ENCODE measurements at regions not wholly inside any gene's neighbourhood (a gene's known extent, or its start where the extent isn't known, plus 50 kb on each side); places are given as distances from the start of the nearest gene placed in this dataset.

DNA sequence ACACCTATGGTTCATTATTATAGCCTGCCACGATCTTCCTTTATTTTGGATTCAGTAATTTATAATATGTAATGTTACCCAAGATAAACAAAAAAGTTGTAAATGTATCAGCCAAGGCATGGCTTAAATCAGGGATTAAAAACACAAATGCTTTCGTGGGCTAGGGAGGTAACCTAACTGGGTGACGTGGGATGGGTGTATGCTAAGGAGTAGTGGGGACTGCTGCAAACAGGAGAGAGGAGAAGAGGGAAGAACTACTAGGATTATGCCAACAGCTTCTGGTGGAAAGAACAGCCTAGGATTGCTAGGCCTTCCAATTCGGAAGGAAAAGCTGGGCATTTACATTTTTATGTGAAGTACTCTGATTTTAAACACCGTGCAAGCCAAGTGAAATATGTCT, 244.8 kb upstream of the POU3F2 start:
- H3K36me3 ChIP-seq, result no peaks in the 10 kb centered on the region
- H3K9me3 ChIP-seq, result no peaks in the 10 kb centered on the region
- H3K27me3 ChIP-seq, result no peaks in the 10 kb centered on the region
- TF ChIP-seq, protein P1, sequence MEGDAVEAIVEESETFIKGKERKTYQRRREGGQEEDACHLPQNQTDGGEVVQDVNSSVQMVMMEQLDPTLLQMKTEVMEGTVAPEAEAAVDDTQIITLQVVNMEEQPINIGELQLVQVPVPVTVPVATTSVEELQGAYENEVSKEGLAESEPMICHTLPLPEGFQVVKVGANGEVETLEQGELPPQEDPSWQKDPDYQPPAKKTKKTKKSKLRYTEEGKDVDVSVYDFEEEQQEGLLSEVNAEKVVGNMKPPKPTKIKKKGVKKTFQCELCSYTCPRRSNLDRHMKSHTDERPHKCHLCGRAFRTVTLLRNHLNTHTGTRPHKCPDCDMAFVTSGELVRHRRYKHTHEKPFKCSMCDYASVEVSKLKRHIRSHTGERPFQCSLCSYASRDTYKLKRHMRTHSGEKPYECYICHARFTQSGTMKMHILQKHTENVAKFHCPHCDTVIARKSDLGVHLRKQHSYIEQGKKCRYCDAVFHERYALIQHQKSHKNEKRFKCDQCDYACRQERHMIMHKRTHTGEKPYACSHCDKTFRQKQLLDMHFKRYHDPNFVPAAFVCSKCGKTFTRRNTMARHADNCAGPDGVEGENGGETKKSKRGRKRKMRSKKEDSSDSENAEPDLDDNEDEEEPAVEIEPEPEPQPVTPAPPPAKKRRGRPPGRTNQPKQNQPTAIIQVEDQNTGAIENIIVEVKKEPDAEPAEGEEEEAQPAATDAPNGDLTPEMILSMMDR (IDR thresholded peaks at IDR 0.05), result no peak
- no peak overlapping the region for H3K4me3 ChIP-seq
- H3K27ac ChIP-seq, result no peak overlapping the region
- DNase-seq (ENCODE audit: low spot score in 2 of 2), result no peak
- no peaks in the 10 kb centered on the region for H3K4me1 ChIP-seq
- intact Hi-C loops (cut with DNase I), result no loop called here

DNA sequence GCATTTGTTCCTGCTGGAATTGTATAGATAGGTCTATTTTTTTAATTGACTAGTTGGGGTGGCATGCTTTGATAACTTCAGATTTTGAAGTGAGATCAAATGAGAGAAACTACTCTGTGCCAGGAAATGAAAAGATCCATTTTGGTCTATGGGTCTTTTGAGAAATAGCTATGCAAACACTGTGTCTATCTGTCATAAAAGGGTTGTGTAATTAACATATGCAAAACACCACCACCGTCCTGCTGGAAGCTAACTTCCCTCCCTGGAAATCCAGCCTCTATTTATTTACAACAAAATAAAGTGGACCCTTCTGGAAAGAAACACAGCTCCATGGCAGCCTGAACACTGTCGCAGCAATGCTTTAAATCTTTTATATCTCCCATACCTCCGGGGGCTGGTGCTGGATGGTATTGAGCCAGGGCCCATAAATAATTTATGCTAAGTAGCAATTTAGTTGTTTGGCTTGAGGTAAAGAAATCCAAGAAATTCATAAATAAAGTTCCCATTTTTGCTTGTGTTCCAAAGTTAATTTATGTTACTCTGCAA, 244.2 kb upstream of the POU3F2 start:
- Histone ChIP-seq H3K36me3 (no peaks in the 10 kb centered on the region), H3K4me1 (no peaks in the 10 kb centered on the region), H3K27ac (no peak overlapping the region), H3K27me3 (no peaks in the 10 kb centered on the region), H3K9me3 (no peaks in the 10 kb centered on the region), H3K4me3 (no peak overlapping the region)
- intact Hi-C loops (cut with DNase I), result no loop called here
- DNase-seq (ENCODE audit: low spot score in 2 of 2), result no peak
- TF ChIP-seq, protein P1 (IDR thresholded peaks at IDR 0.05), result no peak

DNA sequence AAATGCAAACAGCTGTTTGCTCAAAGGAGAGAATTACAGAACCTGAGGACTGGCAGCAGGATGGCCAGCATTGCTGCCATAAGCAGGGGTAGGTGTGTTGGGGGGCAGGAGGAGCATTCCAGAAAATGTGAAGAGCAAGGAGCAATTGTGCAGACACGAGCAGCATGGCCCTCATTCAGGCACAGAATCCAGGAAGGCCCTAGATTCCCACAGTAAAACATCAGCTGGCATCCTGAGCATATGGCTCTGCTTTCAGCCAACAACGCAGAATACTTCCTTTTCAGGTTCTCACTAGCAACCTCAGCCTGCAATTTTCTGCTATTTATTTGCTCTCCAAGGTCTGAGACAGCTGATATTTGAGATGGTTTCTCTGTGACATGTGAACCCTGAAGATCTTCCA, 243.4 kb upstream of the POU3F2 start:
- no peak for DNase-seq (ENCODE audit: low spot score in 2 of 2)
- TF ChIP-seq, protein P1 (IDR thresholded peaks at IDR 0.05), result no peak
- Histone ChIP-seq H3K27ac (no peak overlapping the region), H3K36me3 (no peaks in the 10 kb centered on the region), H3K27me3 (no peaks in the 10 kb centered on the region), H3K9me3 (no peaks in the 10 kb centered on the region), H3K4me1 (no peaks in the 10 kb centered on the region), H3K4me3 (no peak overlapping the region)
- intact Hi-C loops (cut with DNase I), result no loop called here

DNA sequence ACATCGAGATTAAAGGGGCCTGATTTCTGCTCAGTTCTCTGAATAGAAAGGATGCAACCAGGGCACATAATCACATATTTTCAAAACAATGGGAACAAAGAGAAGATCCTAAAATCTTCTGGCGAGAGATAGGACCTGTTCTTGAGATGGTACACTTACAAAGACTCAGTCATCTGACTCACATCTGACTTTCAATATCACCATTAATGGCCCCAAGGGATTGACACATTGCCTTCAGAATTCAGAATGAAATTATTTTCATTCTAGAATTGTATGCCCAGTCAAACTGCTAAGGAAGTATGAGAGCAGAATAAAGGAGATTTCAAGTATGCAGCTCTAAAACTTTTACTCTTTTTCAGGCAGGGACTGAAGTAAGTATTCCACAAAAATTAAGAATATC, 240.7 kb upstream of the POU3F2 start:
- TF ChIP-seq, protein P1 (IDR thresholded peaks at IDR 0.05), result no peak
- H3K9me3 ChIP-seq, result no peaks in the 10 kb centered on the region

DNA sequence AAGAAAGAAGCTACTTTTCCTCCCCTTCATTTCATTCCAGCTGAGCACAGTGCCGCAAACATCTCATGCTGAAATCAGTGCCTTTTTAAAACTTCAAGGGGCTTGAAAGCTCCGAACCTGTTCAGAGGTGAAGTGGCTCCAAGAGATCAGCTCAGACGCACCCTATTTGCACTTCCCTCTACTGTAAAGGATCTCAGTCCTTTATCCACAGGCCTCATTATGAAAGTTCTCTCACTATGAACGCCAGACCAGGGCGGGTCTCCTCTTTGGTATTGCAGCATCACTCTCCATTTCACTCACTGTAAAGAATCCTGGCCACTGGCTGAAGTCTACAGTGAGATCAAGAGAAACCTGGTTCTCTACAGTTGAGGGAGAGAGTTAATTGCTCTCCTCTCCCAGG, 232.7 kb upstream of the POU3F2 start:
- intact Hi-C loops (cut with DNase I), result no loop called here
- Histone ChIP-seq H3K36me3 (no peaks in the 10 kb centered on the region), H3K9me3 (no peaks in the 10 kb centered on the region), H3K27ac (no peak overlapping the region), H3K4me1 (no peaks in the 10 kb centered on the region), H3K4me3 (no peak overlapping the region), H3K27me3 (no peaks in the 10 kb centered on the region)
- TF ChIP-seq, protein P1 (IDR thresholded peaks at IDR 0.05), result no peak
- DNase-seq (ENCODE audit: low spot score in 2 of 2), result no peak

More for the DNA sequence above, 240.7 kb upstream of the POU3F2 start:
- Histone ChIP-seq H3K36me3 (no peaks in the 10 kb centered on the region), H3K4me1 (no peaks in the 10 kb centered on the region), H3K27me3 (no peaks in the 10 kb centered on the region), H3K27ac (no peak overlapping the region), H3K4me3 (no peak overlapping the region)
- no peak for DNase-seq (ENCODE audit: low spot score in 2 of 2)
- intact Hi-C loops (cut with DNase I), result no loop called here

DNA sequence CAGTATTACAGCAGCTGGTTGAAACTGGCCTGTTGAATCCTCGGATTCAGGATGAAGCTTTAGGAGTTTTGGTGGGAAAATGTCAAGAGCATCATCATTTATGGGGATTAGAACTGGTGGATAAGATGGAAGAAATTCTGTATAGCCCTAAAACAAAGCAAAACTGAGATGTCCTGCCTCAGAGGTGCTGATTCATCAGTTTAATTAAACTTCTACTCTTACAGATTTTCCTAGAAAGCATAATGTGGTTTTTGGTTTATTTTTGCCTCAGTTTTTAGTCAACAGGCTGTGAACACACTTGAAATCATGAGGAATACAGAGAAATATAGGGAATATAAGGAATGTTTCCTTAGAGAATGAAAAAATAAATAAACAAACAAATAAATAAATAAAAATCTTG, 228.7 kb upstream of the POU3F2 start:
- intact Hi-C loops (cut with DNase I), result no loop called here
- TF ChIP-seq, protein P1 (IDR thresholded peaks at IDR 0.05), result no peak
- DNase-seq (ENCODE audit: low spot score in 2 of 2), result no peak

More for the DNA sequence above, 228.7 kb upstream of the POU3F2 start:
- Histone ChIP-seq H3K9me3 (no peaks in the 10 kb centered on the region), H3K27ac (no peak overlapping the region), H3K4me1 (no peaks in the 10 kb centered on the region), H3K27me3 (no peaks in the 10 kb centered on the region), H3K4me3 (no peak overlapping the region), H3K36me3 (no peaks in the 10 kb centered on the region)
